Eye (tissue), 1 donor: ENCODE measurements at regions not wholly inside any gene's neighbourhood (a gene's known extent, or its start where the extent isn't known, plus 50 kb on each side); places are given as distances from the start of the nearest gene placed in this dataset.

Experiments
- DNase-seq: peaks from one replicate; pipeline ENCODE4 v3.0.0-alpha.2; 2015

DNA sequence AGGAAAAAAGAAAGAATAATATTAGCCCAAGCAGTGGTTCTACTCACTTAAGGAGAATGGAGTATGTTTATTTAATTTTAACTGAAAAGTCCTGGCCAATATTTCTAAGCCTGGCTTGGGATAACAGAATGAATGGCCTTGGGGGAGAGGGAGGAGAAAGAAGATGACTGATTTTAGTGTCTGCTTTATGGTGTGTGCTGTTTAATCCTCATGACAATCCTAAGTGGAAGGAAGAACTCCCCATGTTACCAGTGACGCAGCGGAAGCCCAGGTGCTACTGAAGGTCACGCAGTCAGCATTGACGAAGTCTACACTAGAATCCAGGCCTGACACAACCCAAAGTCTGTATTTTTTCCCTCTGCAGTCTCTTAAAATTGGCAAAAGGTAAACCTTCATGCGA lies 50.5 kb downstream of the PALM2AKAP2 start:
- no peak for DNase-seq

DNA sequence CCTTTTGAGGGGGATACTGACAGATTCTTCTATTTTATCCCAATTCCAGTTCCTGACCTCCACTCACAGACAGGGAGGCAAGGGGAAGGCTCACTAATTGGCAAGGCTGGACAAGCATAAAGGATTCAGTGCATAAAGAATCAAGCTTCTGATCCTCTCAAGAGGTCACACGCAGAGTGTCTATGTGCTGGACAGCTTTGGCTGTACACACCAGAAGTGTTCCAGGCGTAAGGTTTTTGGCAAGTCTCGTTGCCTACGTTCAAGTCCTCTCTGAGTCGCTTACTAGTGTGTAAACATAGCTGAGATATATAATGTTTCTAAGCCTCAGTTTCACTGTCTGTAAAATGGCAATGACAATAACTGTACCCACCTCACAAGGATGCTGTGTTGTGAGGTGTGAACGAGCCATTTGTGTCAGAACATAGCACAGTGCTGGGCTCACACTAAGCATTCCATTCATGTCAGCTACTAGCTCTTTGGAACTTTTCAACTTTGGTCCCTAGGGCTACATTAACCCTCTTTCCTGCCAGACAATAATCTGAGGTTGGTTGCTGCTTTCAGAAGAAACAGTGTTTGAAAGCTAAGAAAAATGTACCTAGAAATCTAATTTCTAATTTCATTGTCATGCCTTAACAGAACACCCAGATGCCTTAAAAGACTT lies 52.1 kb downstream of the PALM2AKAP2 start:
- DNase-seq: peak; percentile 8

DNA sequence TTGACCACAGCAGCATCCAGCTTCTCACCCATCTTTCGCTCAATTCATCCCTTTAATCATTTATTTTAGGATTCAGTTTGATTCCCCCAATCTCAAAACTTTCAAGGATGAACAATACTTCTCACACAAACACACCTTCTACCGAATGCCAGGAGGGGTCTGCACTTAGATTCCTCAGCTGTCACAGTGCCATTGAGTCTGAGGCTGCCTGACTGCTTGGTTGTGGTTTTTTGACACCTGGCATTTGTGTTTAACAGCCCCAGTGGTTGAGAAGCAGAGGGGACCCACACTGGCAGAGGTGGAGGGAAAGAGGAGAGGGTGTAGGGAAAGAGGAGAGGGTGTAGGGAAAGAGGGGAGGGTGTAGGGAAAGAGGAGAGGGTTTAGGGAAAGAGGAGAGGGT lies 54.9 kb downstream of the PALM2AKAP2 start:
- DNase-seq: no peak

DNA sequence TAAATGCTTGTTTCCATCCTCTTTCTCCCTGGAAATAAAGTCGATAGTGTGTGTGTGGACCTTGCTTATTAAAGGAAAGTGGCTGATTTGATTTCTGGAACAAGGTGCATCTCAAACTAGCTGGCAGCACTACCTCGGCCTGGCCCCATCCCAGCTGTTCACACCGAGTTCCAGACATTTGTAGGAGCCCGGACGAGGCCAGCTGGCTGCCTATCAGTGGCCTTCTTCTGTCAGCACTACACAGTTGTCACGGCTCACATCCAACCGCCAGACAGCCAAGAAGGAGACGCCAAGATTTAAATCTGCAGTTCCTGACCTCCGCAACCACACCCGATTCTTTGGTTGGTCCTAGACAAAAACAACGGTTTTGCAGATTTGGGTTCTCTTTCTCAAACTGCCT lies 63.6 kb downstream of the PALM2AKAP2 start:
- DNase-seq: no peak

DNA sequence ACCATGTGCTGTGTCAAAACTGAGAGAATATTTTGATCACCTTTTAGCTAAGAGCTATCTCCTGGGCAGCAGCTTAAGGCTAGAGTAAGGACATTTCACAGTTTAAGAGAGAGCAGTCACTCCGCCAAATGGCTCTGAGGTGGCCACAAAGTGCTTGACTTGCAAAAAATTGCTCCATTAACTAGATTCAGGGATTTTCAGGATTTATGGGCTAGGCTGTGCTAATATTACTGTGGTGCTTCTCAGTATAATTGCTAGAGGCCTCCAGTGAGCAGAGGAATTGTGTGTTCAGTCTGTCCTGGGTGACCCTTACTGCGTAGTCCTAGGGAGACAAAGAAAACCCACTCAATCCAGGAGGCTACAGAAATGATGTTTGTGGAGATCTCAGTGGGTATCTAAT lies 65.2 kb downstream of the PALM2AKAP2 start:
- DNase-seq: no peak

- DNase-seq: no peak
These were observed 66.8 kb downstream of the PALM2AKAP2 start for GRCh38 chr9:109846776-109847175.

DNA sequence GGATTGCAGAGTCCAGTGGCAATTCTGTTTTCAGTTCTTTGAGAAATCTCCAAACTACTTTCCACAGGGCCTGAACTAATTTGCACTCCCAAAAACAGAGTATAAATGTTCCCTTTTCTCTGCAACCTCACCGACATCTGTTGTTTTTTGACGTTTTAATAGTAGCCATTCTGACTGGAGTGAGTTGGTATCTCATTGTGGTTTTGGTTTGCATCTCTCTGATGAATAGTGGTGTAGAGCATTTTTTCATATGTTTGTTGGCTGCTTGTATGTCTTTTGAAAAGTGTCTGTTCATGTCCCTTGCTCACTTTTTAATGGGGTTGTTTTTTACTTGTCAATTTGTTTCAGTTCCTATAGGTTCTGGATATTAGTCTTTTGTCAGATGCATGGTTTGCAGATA lies 72.6 kb downstream of the PALM2AKAP2 start:
- no peak for DNase-seq

GRCh38 chr9:109855540-109855939 lies 75.5 kb downstream of the PALM2AKAP2 start:
- no peak for DNase-seq

DNA sequence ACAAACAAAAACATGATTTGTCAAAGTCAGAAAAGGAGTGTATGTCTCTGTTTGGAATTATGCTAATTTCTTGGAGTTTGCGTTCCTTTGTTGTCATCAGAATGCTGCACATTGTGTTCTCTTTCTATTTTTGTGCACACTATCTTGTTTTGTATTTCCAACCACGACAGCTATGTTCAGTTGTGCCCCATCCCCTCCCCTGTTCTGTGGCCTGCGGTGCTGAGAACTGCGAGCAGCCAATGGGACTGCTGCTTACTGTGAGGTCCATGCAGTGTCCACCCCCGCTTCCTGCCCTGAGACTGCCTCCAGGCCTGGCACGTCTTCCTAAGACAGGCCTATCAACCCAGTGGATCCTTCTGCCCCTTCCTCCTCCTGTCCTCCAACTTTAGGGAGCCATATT lies 76.8 kb downstream of the PALM2AKAP2 start:
- DNase-seq: no peak

DNA sequence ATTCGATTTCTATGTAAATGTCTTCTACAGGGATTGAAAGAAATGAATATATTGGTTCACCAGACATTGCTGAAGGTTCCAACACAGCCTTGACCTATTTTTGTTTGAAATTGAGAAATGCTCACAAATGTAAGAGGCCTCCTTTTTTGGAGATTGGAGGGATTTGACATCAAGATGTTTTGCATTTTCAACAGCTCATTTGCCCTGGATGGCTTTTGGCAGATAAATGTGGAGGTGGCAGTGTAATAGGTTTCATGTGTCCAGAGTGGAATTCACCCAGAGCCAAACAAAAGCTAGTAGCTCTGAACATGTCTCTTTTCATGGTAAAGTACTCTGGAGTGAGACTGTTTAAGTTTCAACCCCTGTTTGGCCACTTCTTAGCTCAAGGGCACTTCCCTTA lies 77.3 kb downstream of the PALM2AKAP2 start:
- no peak for DNase-seq

GRCh38 chr9:109859447-109859846 lies 79.4 kb downstream of the PALM2AKAP2 start:
- DNase-seq: no peak

GRCh38 chr9:109860521-109860920 lies 80.5 kb downstream of the PALM2AKAP2 start:
- DNase-seq: no peak

GRCh38 chr9:109861499-109861898 lies 81.5 kb downstream of the PALM2AKAP2 start:
- DNase-seq: peak; percentile 58

DNA sequence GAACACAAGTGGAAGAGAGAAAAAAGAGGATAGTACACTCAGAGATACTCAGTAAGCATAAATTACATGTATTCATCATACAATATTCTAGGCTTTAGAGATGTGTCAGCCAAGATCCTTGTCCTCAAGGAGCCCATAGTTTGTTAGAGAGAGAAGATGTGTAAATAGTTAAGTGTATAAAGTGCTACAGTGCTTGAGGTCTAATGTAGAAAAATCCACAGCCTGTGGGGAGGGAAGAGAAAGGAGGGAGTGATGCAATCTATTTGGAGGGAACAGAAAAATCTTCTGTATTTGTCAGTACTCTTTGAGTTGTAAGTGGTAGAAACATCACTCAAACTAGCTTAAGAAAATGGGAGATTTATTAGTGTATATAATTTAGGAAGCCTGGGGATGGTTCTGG lies 81.9 kb downstream of the PALM2AKAP2 start:
- DNase-seq: no peak

DNA sequence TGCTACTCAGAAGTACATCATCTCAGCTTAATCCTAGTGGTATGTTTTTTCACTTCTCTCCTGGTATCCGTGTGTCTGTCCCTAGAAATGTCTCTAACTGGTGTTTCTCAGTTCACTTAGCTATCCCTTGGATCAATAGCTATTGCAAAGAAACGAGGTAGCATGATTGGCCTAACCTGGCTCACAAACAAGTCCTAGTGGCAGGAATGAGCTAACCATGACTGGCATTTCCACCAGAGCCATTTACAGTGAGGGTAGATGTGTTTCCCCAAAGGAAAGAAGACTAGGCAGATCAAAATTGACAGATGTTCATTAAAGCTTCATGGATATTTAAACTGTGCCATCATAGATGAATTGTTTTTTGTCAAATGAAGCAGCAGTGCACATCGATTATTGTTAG lies 82.5 kb downstream of the PALM2AKAP2 start:
- DNase-seq: no peak

GRCh38 chr9:109863961-109864360 lies 84.0 kb downstream of the PALM2AKAP2 start:
- no peak for DNase-seq

GRCh38 chr9:109865521-109865920 lies 85.5 kb downstream of the PALM2AKAP2 start:
- no peak for DNase-seq

DNA sequence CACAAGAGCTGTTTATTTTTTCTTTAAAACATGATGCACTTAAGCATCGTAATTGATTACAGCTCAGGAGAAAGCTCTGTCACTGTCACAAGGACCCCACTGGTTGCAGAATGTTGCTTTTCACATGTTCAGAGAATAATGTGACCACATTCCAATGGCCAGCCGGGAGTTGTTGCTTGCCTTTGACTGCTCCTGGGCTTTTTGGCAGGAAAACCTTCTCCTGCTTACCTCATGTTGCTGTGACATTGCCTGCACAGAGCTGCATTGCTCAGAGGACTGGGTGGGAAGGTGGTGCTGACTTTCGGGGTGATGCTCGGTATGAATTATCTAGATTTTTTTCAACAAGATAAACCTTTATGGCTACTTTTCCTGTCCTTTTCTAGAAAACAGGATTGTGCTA lies 88.2 kb downstream of the PALM2AKAP2 start:
- DNase-seq: no peak

- no peak for DNase-seq
These were observed 88.7 kb downstream of the PALM2AKAP2 start for GRCh38 chr9:109868722-109869121.

DNA sequence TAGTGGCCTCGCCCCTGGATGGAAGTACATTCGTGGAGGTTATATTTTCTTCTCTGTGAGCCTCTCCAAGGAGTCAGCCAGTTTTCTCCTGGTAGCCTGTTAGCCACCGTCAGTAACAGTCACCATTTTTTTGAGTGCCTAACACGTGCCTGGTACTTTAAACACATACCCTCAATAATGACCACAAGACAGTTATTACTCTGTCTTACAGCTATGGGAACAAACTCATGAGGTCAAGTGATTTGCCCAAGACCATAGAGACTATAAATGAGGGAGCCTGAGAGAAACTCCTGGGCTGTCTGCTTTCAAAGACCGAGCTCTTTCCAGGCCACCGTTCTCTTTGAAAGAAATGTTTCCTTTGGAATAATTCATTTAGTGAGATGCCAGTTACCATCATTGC lies 90.4 kb downstream of the PALM2AKAP2 start:
- DNase-seq: no peak

GRCh38 chr9:109872901-109873300 lies 92.9 kb downstream of the PALM2AKAP2 start:
- DNase-seq: no peak

DNA sequence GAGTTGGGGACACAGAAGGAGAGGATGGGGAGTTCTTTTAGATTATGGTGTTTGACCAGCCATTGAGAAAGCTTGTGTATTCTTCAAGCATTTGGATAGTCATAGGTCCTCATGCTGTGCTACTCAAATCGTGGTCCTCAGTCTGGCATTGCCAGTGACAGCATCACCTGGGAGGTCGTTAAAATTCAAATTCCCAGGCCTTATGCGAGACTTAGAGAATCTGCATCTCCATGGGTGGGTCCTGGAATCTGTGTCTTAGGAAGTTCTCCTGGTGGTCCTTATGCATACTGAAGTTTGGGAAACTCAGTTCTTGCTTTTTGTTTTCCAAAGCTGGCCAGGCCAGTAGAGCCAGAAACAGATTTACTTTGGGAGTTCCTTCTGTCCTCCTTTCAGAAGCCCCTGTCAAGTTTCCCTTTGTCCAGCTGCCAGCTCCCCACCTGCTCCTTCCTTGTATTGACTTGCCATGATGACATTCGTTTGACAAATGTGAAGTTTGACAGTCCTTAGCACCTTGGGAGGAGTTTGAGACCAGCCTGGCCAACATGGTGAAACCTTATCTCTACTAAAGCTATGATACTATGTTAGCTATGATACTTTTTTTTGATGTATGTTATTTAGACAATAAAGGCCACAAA lies 95.6 kb downstream of the PALM2AKAP2 start:
- DNase-seq: no peak

DNA sequence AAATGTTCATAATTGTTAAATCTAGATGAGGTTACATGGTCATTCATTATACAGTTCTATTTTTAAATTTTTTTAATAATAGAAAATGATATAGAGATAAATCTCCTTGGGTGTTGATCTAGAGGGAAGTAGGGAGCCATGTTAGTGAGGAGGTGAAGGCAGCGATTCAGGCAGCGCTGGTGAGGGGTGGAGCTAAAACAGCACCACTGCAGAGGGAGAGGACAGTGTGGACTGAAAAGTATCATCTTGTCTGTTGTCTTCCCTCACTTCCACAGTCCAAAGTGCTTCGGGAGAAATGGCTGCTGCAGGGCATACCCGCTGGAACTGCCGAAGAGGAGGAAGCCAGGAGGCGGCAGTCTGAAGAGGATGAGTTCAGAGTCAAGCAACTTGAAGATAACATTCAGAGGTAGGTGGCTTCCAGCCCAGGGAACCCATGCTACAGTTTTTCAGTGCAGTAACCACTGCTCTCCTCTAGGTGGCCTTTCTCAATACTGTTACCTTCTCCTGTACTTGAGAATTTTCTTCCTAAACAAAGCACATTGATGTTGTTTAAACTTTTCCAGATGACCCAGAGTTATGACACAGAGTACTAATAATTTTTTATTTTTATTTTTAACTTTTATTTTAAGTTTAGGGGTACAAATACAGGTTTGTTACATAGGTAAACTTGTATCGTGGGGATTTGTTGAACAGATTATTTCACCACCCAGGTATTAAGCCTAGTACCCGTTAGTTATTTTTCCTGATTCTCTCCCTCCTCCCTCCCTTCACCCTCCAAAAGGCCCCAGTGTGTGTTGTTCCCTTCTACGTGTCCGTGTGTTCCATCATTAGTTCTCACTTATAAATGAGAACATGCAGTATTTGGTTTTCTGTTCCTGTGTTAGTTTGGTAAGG lies 100.5 kb downstream of the PALM2AKAP2 start:
- DNase-seq: no peak

DNA sequence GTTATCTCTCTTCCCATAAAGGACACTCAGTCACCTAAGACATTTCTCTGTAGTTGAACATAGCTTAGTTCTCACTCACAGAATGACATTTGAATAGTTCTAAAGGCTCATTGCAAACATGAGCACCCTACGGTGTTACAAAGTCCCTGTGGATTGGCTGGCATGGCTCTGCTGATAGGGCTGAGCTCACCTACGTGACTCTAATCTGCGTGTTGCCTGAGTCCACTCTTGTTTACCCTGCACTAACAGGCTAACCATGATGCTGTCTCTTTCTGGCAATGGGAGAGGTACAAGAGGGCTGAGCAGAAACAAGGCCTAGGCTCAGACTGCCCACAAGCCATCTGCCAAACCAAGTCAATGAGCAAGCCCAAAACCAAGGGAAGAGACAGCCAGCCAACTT lies 103.6 kb downstream of the PALM2AKAP2 start:
- DNase-seq: no peak
